WI38 (cell line): ENCODE measurements at regions not wholly inside any gene's neighbourhood (a gene's known extent, or its start where the extent isn't known, plus 50 kb on each side); places are given as distances from the start of the nearest gene placed in this dataset.

Experiments used
- H3K4me3 ChIP-seq: 2 replicates; pipeline ENCODE4 v1.5.1; 2011; ENCODE audit warnings: low read depth, mild to moderate bottlenecking, control low read depth, low read length
- TF ChIP-seq, protein P1 (sequence below): IDR thresholded peaks from 2 replicates; pipeline ENCODE4 v1.5.1; 2012; ENCODE audit warnings: low read depth, mild to moderate bottlenecking, control low read depth, low read length

DNA sequence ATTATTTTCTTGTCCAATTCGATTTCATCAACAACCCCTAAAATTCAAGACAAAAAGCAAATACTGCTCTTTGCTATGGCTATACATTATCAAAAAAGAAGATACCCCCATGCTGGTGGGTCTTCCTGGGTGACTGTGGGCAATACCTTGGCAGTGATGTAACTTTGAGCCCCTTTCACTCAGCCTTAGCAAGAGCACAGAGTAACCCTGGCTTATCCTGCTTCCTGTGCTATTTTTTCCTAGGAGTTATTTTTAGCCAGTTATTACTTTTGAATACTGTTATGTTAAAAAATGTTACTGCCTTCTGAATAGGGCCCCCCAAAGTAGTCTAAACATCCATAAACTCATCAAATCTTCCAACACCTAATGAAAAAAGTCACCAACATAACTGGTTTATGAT, 145.6 kb upstream of the TSLP start:
- H3K4me3 ChIP-seq, result no peak overlapping the region
- TF ChIP-seq, protein P1, sequence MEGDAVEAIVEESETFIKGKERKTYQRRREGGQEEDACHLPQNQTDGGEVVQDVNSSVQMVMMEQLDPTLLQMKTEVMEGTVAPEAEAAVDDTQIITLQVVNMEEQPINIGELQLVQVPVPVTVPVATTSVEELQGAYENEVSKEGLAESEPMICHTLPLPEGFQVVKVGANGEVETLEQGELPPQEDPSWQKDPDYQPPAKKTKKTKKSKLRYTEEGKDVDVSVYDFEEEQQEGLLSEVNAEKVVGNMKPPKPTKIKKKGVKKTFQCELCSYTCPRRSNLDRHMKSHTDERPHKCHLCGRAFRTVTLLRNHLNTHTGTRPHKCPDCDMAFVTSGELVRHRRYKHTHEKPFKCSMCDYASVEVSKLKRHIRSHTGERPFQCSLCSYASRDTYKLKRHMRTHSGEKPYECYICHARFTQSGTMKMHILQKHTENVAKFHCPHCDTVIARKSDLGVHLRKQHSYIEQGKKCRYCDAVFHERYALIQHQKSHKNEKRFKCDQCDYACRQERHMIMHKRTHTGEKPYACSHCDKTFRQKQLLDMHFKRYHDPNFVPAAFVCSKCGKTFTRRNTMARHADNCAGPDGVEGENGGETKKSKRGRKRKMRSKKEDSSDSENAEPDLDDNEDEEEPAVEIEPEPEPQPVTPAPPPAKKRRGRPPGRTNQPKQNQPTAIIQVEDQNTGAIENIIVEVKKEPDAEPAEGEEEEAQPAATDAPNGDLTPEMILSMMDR, result no peak

DNA sequence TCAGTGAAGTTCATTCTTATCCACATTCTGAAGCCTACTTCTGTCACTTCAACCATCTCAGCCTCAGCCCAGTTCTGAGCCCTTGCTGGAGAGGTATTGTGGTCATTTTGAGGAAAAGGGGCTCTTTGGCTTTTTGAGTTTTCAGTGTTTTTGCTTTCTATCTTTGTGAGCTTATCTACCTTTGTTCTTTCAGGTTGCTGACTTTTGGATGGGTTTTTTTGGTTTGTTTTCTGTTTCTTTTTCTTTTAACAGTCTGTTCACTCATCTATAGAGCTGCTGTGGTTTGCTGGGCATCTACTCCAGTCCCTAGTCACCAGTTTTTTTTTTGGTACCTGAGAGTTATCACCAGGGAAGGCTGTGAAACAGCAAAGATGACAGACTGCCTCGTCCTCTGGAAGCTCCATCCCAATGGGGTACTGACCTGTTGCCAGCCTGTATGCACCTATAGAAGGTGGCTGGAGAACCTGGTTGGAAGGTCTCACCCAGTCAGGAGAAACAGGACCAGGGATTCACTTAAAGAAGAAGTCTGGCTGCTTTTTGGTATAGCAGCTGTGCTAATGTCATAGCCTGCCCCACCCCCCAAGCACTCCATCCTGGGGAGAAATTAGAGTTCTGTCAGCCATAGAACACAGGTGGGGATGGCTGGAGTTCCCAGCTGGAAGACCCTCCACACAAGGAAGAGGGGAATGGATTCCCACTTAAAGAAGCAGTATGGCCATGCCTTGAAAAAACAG, 138.6 kb upstream of the TSLP start:
- H3K4me3 ChIP-seq, result no peak overlapping the region
- TF ChIP-seq, protein P1, result no peak

DNA sequence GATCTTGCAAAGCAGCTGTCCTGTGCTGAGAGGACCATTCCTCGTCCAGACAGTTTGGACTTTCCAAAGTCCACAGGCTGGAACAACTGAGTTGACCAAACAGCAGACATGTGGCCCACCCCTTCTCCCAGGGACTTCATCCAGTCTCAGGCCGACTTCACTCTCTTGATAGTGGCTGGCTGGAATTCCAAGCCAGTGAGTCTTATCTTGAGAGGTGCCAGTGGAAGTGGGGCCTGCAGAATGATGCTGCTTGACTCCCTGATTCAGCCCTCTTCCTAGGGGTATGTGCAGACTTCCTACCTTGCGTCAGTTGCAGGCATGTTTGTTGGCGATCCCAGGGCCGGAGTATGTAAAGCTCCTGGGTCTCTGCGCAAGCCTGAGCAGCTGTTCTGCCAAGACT, 131.4 kb upstream of the TSLP start:
- no peak overlapping the region for H3K4me3 ChIP-seq
- TF ChIP-seq, protein P1, result no peak

DNA sequence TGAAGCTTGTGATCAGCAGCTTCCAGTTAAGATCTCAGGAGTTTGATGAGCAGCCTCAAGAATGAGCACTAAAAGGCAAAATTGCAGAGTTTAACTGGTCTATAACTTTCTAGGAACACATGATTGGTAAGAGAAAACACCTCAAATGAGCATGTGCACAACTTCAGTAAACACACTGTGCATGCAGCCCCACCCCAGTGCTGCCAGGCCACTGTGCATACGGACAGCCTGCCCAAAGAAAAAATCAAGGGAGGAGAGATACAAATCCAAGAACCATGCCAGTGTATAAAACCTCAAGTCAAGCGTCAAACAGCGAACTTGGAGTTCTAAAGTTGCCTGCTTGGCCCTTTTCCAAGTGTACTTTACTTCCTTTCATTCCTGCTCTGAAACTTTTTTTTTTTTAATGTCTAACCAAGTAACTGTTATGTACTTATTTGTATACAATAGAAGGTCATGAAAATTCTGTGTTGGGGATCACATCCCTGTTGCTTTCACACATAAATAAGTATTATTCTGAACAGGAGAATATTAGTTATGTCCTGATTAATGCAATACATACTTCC, 125.6 kb upstream of the TSLP start:
- no peak overlapping the region for H3K4me3 ChIP-seq
- TF ChIP-seq, protein P1, result no peak

DNA sequence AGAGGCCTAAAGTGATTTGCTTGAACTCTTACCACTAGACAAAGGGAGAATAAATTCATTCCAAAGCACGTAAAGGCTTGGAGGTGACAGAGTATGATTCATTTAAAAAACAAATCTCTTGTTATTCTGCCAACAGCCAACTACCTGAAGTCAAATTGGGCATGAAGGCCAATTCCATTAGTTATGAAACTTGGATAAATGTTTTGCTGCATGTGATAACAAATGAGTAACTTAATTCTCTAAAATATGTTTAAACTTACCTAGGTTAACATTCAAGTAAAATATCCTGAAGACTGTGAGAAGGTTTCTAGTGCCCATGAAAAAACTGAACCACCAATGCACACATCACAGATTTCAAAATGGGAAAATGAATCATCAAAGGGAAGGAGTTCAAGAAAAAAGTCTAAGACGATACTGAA, 120.1 kb upstream of the TSLP start:
- TF ChIP-seq, protein P1, result no peak
- H3K4me3 ChIP-seq, result no peak overlapping the region

DNA sequence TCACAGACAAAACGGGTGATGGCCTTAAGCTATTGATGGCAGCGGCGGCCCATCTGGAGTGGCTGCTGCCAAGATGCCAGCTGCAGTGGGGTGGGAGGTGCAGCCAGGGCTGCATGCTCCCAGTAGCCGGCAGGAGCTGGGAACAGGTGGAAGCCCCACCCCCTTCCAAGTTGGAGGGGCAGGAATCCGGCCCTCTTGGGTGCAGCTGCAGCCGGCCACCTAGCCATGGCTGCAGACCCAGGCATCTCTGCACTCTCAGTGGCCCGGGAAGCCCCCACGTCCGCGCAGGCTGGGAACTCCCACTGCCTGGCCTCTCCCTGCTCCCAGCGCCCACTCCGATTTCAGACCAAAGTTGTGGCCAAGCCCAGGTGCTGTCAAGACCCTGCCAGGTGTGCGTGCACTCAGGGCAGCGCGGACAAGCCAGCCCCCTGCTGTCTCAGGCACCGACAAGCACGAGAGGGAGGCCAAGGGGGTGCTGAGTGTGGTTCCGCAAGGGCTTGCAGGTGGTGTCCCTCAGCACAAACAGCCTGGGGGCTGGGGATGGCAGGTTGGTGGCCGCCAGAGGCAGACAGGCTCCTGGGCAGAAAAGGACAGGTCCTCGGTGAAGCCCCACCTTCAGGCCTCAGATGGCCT, 115.1 kb upstream of the TSLP start:
- H3K4me3 ChIP-seq, result no peak overlapping the region
- TF ChIP-seq, protein P1, result no peak
